ENCODE measurements at regions not wholly inside any gene's neighbourhood (a gene's known extent, or its start where the extent isn't known, plus 50 kb on each side); places are given as distances from the start of the nearest gene placed in this dataset.

DNA sequence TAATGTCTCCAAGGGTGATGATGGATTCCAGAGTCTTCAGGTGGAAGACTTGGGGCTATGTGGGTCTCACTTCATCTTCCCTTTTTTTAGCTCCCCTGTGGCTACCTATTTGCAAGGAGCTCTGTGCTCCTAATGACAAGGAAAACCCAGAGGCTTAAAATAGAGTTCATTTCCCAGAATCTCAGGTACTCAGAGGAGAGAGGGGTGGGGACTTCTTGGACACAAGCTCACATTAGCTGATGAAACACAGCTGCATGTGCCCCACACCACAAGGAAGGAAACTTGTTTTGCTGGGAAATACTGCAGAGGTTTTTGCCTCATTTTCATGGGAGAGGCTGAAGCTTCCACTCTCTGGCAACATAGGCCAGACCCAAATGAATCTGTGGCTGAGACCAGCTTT lies 138.6 kb upstream of the SLC1A4 start:
- Histone ChIP-seq H3K27ac (replicated peaks) (no peak overlapping the region), H3K9me3 (replicated peaks) (no peaks in the 10 kb centered on the region), H3K36me3 (no peaks in the 10 kb centered on the region), H3K27me3 (ENCODE audit: low read depth) (no peaks in the 10 kb centered on the region), H3K4me3 (no peak overlapping the region), H3K4me1 (peaks cover 10% of the 10 kb centered on the region)
- TF ChIP-seq, protein P1, sequence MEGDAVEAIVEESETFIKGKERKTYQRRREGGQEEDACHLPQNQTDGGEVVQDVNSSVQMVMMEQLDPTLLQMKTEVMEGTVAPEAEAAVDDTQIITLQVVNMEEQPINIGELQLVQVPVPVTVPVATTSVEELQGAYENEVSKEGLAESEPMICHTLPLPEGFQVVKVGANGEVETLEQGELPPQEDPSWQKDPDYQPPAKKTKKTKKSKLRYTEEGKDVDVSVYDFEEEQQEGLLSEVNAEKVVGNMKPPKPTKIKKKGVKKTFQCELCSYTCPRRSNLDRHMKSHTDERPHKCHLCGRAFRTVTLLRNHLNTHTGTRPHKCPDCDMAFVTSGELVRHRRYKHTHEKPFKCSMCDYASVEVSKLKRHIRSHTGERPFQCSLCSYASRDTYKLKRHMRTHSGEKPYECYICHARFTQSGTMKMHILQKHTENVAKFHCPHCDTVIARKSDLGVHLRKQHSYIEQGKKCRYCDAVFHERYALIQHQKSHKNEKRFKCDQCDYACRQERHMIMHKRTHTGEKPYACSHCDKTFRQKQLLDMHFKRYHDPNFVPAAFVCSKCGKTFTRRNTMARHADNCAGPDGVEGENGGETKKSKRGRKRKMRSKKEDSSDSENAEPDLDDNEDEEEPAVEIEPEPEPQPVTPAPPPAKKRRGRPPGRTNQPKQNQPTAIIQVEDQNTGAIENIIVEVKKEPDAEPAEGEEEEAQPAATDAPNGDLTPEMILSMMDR (IDR thresholded peaks at IDR 0.05; ENCODE audit: borderline replicate concordance), result no peak
- intact Hi-C loops (cut with micrococcal nuclease), result no loop called here
- no peak for DNase-seq

DNA sequence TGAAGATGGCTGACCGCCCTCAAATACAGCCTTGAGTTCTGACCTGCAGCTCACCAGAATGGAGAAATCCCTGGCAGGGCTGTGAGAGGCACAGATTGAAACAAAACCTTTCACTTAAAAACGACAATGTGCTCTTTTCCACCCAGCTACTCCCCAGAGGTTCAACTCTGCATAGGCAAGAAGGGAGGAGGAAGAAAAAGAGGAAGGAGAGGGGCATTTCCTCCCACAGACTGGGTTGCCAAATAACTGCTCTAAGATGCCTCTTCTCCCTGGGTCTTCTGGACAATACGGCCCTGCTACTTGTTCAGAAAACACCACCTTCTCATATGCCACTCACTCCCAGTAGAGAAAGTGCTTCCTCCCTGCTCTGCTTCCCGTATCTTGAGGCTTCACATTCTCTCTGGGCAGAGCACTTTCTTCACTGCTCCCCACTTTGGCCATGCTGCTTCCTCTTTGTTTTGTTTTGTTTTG lies 136.4 kb upstream of the SLC1A4 start:
- H3K4me3 ChIP-seq, result no peak overlapping the region
- DNase-seq, result no peak
- H3K4me1 ChIP-seq, result peaks cover 23% of the 10 kb centered on the region
- intact Hi-C loops (cut with micrococcal nuclease), result no loop called here
- TF ChIP-seq, protein P1 (IDR thresholded peaks at IDR 0.05; ENCODE audit: borderline replicate concordance), result no peak
- H3K36me3 ChIP-seq, result no peaks in the 10 kb centered on the region
- H3K27ac ChIP-seq (replicated peaks), result peak overlapping the region; percentile 40
- no peaks in the 10 kb centered on the region for H3K9me3 ChIP-seq (replicated peaks)
- H3K27me3 ChIP-seq (ENCODE audit: low read depth), result no peaks in the 10 kb centered on the region

DNA sequence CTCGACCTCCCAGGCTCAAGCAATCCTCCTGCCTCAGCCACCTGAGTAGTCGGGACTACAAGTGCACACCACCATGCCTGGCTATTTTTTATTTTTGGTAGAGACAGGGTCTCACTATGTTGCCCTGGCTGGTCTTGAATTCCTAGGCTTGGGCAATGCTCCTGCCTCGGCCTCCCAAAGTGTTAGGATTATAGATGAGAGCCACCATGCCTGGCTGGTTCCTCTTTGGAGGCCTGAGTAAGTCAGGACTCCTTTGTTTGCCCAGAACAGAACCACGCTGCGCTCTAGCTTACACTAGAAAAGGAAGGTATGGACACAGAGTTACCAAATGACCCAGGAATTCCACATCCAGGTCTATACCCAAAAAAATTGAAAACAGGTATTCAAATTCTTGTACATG lies 135.9 kb upstream of the SLC1A4 start:
- peak overlapping the region; percentile 26 for H3K27ac ChIP-seq (replicated peaks)
- DNase-seq, result no peak
- intact Hi-C loops (cut with micrococcal nuclease), result no loop called here

DNA sequence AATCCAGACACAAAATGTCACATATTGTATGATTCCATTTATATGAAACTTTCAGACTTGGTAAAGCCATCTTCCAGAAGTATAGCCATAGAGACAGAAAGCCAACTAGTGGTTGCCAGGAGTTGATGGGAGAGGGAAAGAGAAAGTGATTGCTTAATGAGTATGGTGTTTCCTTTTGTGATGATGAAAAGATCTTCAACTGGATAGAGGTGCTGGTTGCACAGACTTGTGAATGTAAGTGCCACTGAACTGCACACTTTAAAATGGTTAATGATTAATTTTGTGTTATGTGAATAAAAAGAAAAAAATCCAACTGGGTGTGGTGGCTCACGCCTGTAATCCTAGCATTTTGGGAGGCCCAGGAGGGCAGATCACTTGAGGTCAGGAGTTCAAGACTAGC lies 135.3 kb upstream of the SLC1A4 start:
- H3K36me3 ChIP-seq, result no peaks in the 10 kb centered on the region
- intact Hi-C loops (cut with micrococcal nuclease), result no loop called here
- peak overlapping the region; percentile 30 for H3K27ac ChIP-seq (replicated peaks)
- H3K27me3 ChIP-seq (ENCODE audit: low read depth), result no peaks in the 10 kb centered on the region
- H3K9me3 ChIP-seq (replicated peaks), result no peaks in the 10 kb centered on the region
- no peak for DNase-seq
- TF ChIP-seq, protein P1 (IDR thresholded peaks at IDR 0.05; ENCODE audit: borderline replicate concordance), result no peak
- H3K4me1 ChIP-seq, result peaks cover 33% of the 10 kb centered on the region
- H3K4me3 ChIP-seq, result no peak overlapping the region

More for the DNA sequence above, 135.9 kb upstream of the SLC1A4 start:
- H3K4me1 ChIP-seq, result peaks cover 28% of the 10 kb centered on the region
- H3K4me3 ChIP-seq, result no peak overlapping the region
- no peaks in the 10 kb centered on the region for H3K36me3 ChIP-seq
- H3K27me3 ChIP-seq (ENCODE audit: low read depth), result no peaks in the 10 kb centered on the region
- H3K9me3 ChIP-seq (replicated peaks), result no peaks in the 10 kb centered on the region
- TF ChIP-seq, protein P1 (IDR thresholded peaks at IDR 0.05; ENCODE audit: borderline replicate concordance), result no peak

DNA sequence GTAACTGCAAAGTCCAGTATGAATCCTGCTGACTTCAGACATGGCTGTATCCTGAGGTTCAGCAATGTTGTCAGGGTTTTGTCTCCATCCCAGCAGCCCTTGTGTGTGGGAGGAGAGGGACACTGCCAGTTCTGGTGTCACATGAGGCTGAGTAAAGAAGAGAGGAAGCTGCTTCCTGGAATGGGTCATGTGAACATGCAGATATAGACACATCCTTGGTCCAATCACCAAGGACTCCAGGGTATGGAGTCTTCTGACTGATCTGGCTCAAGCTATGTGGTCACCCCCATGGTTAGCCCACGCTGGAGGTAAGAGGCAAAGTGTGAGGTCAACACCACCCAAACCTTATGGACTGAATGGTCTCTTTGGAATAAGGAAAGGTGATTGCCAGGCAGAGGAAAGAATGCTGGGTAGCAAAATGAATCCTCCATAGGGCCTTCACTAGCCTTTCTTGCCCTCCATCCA lies 134.4 kb upstream of the SLC1A4 start:
- H3K27me3 ChIP-seq (ENCODE audit: low read depth), result no peaks in the 10 kb centered on the region
- peaks cover 43% of the 10 kb centered on the region for H3K4me1 ChIP-seq
- peak overlapping the region; percentile 30 for H3K27ac ChIP-seq (replicated peaks)
- no peak overlapping the region for H3K4me3 ChIP-seq
- no peaks in the 10 kb centered on the region for H3K36me3 ChIP-seq
- no peak for DNase-seq
- H3K9me3 ChIP-seq (replicated peaks), result no peaks in the 10 kb centered on the region
- intact Hi-C loops (cut with micrococcal nuclease), result no loop called here
- TF ChIP-seq, protein P1 (IDR thresholded peaks at IDR 0.05; ENCODE audit: borderline replicate concordance), result no peak
